H9 (cell line): ENCODE measurements at regions not wholly inside any gene's neighbourhood (a gene's known extent, or its start where the extent isn't known, plus 50 kb on each side); places are given as distances from the start of the nearest gene placed in this dataset.

Experiments used
- DNase-seq: peaks from one replicate; pipeline ENCODE4 v3.0.0-alpha.2; 2017
- H2AFZ ChIP-seq: one replicate; pipeline ENCODE4 v1.6.1; 2013; ENCODE audit warnings: mild to moderate bottlenecking, low read length, control low read depth, moderate library complexity
- H2AK5ac ChIP-seq: 2 replicates; pipeline ENCODE4 v1.6.1; 2013; ENCODE audit warnings: low read length, control low read depth, mixed read lengths; ENCODE audit not compliant: insufficient read length
- H2BK120ac ChIP-seq: one replicate; pipeline ENCODE4 v1.6.1; 2013; ENCODE audit warnings: low read depth, mild to moderate bottlenecking, low read length, control low read depth, inconsistent platforms; ENCODE audit not compliant: poor library complexity, severe bottlenecking
- H2BK12ac ChIP-seq: 2 replicates; pipeline ENCODE4 v1.6.1; 2013; ENCODE audit warnings: low read length, control low read depth, mixed read lengths, low read depth; ENCODE audit not compliant: insufficient read length
- H2BK15ac ChIP-seq: 2 replicates; pipeline ENCODE4 v1.6.1; 2013; ENCODE audit warnings: low read depth, low read length, control low read depth
- H2BK20ac ChIP-seq: one replicate; pipeline ENCODE4 v1.6.1; 2013; ENCODE audit warnings: low read depth, mild to moderate bottlenecking, low read length, control low read depth, inconsistent platforms; ENCODE audit not compliant: poor library complexity, severe bottlenecking
- H2BK5ac ChIP-seq: 2 replicates; pipeline ENCODE4 v1.6.1; 2013; ENCODE audit warnings: low read length, control low read depth, mixed read lengths; ENCODE audit not compliant: insufficient read length
- H3K14ac ChIP-seq: 2 replicates; pipeline ENCODE4 v1.6.1; 2013; ENCODE audit warnings: low read length, control low read depth; ENCODE audit not compliant: insufficient read depth
- H3K18ac ChIP-seq: 2 replicates; pipeline ENCODE4 v1.6.1; 2013; ENCODE audit warnings: low read depth, mild to moderate bottlenecking, mixed read lengths, low read length, control low read depth; ENCODE audit not compliant: insufficient read length
- H3K23ac ChIP-seq: 2 replicates; pipeline ENCODE4 v1.6.1; 2013; ENCODE audit warnings: low read length, control low read depth, mixed read lengths, low read depth; ENCODE audit not compliant: insufficient read length
- H3K23me2 ChIP-seq: 2 replicates; pipeline ENCODE4 v1.6.1; 2013; ENCODE audit warnings: low read depth, mild to moderate bottlenecking, mixed read lengths, low read length, control low read depth; ENCODE audit not compliant: insufficient read length, poor library complexity, severe bottlenecking
- H3K27ac ChIP-seq: 2 replicates; pipeline ENCODE4 v1.5.1; 2013; ENCODE audit warnings: low read length, control low read depth, mixed read lengths, low read depth; ENCODE audit not compliant: insufficient read length
- H3K27me3 ChIP-seq: 2 replicates; pipeline ENCODE4 v1.6.1; 2013; ENCODE audit warnings: low read length, control low read depth, inconsistent platforms; ENCODE audit not compliant: insufficient read depth
- H3K4ac ChIP-seq: 2 replicates; pipeline ENCODE4 v1.6.1; 2013; ENCODE audit warnings: low read depth, mild to moderate bottlenecking, control low read depth, inconsistent platforms, low read length, moderate library complexity
- H3K4me1 ChIP-seq: 2 replicates; pipeline ENCODE4 v1.6.1; 2013; ENCODE audit warnings: low read length, control low read depth, inconsistent platforms; ENCODE audit not compliant: insufficient read depth
- H3K4me2 ChIP-seq: 2 replicates; pipeline ENCODE4 v1.6.1; 2013; ENCODE audit warnings: low read length, control low read depth, mixed read lengths; ENCODE audit not compliant: insufficient read length, insufficient read depth
- H3K56ac ChIP-seq: 2 replicates; pipeline ENCODE4 v1.6.1; 2013; ENCODE audit warnings: low read depth, mild to moderate bottlenecking, mixed read lengths, low read length, control low read depth; ENCODE audit not compliant: insufficient read length
- H3K79me1 ChIP-seq: 2 replicates; pipeline ENCODE4 v1.6.1; 2013; ENCODE audit warnings: low read depth, mild to moderate bottlenecking, moderate library complexity, low read length, control low read depth, inconsistent platforms; ENCODE audit not compliant: insufficient read depth, poor library complexity, severe bottlenecking
- H3K79me2 ChIP-seq: 2 replicates; pipeline ENCODE4 v1.6.1; 2013; ENCODE audit warnings: low read length, control low read depth, inconsistent platforms; ENCODE audit not compliant: insufficient read depth
- H3K9ac ChIP-seq: 2 replicates; pipeline ENCODE4 v1.6.1; 2013; ENCODE audit warnings: low read length, control low read depth, mixed read lengths; ENCODE audit not compliant: insufficient read length; ENCODE audit errors: extremely low read depth
- H3K9me3 ChIP-seq: one replicate; pipeline ENCODE4 v1.6.1; 2013; ENCODE audit warnings: low read depth, low read length, inconsistent platforms; ENCODE audit not compliant: control insufficient read depth
- H3T11ph ChIP-seq: one replicate; pipeline ENCODE4 v1.6.1; 2013; ENCODE audit warnings: mild to moderate bottlenecking, low read length, control low read depth, inconsistent platforms
- H4K20me1 ChIP-seq: one replicate; pipeline ENCODE4 v1.6.1; 2013; ENCODE audit not compliant: control insufficient read depth, insufficient read length, insufficient read depth
- H4K5ac ChIP-seq: 2 replicates; pipeline ENCODE4 v1.6.1; 2013; ENCODE audit warnings: low read depth, mild to moderate bottlenecking, mixed read lengths, low read length, control low read depth; ENCODE audit not compliant: insufficient read length
- H4K8ac ChIP-seq: replicated peaks from 2 replicates; pipeline ENCODE4 v1.6.1; 2013; ENCODE audit warnings: low read length, control low read depth, mixed read lengths, low read depth; ENCODE audit not compliant: insufficient read length
- H4K91ac ChIP-seq: 2 replicates; pipeline ENCODE4 v1.6.1; 2013; ENCODE audit warnings: low read depth, mild to moderate bottlenecking, moderate library complexity, mixed read lengths, low read length, control low read depth; ENCODE audit not compliant: insufficient read length
- H3K27ac Mint-ChIP-seq, 3 experiments: 2 replicates in 2 of 3; 3 replicates in 1 of 3; pipeline ENCODE4 v1.8.0; 2020 to 2021; ENCODE audit warnings: mixed read lengths in 3 of 3, mild to moderate bottlenecking in 1 of 3, moderate library complexity in 1 of 3
- H3K27me3 Mint-ChIP-seq: 2 replicates; pipeline ENCODE4 v1.8.0; 2021; ENCODE audit warnings: low read depth, mild to moderate bottlenecking, moderate library complexity, mixed read lengths
- H3K36me3 Mint-ChIP-seq, 3 experiments: 2 replicates in 2 of 3; 3 replicates in 1 of 3; pipeline ENCODE4 v1.8.0; 2020 to 2021; ENCODE audit warnings: low read depth in 3 of 3, mixed read lengths in 3 of 3; ENCODE audit not compliant: insufficient read depth in 1 of 3
- H3K4me1 Mint-ChIP-seq, 2 experiments: 2 replicates each; pipeline ENCODE4 v1.8.0; 2020; ENCODE audit warnings: mixed read lengths in 2 of 2
- H3K4me3 Mint-ChIP-seq, 2 experiments: 2 replicates in 1 of 2; 3 replicates in 1 of 2; pipeline ENCODE4 v1.8.0; 2020 to 2021; ENCODE audit warnings: mild to moderate bottlenecking in 2 of 2, mixed read lengths in 2 of 2, moderate library complexity in 1 of 2
- H3K9me3 Mint-ChIP-seq, 2 experiments: 2 replicates in 1 of 2; 3 replicates in 1 of 2; pipeline ENCODE4 v1.8.0; 2020; ENCODE audit warnings: mild to moderate bottlenecking in 2 of 2, mixed read lengths in 2 of 2, moderate library complexity in 1 of 2
- WGBS: extraction: QIAGEN DNeasy Blood & Tissue Kit; methylation state at CpG from one replicate; pipeline ENCODE4 v1.1.7; 2013; ENCODE audit warnings: missing lambda C conversion rate, low lambda C conversion rate, mixed read lengths; ENCODE audit not compliant: insufficient read length; ENCODE audit errors: extremely low coverage; 5-methylcytosine and 5-hydroxymethylcytosine counted together
- TF ChIP-seq, protein P1 (sequence below): fragments of 200-600 bp; sonication (generic); conservative IDR thresholded peaks from 3 replicates; pipeline ENCODE4 v1.8.0; 2021; ENCODE audit warnings: antibody characterized with exemption, mild to moderate bottlenecking

DNA sequence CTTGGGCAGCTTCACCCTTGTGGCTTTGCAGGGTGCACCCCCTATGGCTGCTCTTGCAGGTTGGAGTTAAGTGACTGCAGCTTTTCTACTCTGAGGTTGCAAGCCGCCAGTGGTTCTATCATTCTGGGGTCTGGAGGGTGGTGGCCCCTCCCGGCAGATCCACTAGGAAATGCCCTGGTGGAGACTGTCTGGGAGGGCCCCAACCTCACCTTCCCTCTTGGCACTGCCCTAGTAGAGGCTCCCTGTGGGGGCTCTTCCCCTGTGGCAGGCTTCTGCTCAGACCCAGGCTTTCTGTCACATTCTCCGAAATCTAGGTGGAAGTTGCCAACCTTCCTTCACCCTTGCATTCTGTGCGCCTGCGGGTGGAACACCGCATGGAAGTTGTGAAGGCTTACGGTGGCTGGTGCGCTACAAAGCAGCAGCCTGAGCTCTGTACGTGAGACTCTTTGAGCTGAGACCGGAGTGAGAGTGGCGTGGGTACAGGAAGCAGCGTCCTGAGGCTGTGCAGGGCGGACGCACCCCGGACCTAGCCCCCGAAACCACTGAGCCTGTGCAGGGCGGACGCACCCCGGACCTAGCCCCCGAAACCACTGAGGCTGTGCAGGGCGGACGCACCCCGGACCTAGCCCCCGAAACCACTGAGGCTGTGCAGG, 626.7 kb upstream of the FRG1 start:
- H3T11ph ChIP-seq = no peak overlapping the region
- H3K18ac ChIP-seq = no peak overlapping the region
- no peak overlapping the region for H3K56ac ChIP-seq
- no peak overlapping the region for H3K14ac ChIP-seq
- no peak overlapping the region for H2BK15ac ChIP-seq
- H2BK5ac ChIP-seq = no peak overlapping the region
- H2AK5ac ChIP-seq = no peak overlapping the region
- WGBS = no CpG with 5 or more reads among the region's 24 CpGs
- no peak overlapping the region for H2BK20ac ChIP-seq
- no peak overlapping the region for H3K9ac ChIP-seq
- no peaks in the 10 kb centered on the region for H3K9me3 ChIP-seq
- no peak overlapping the region for H3K4ac ChIP-seq
- H3K27ac ChIP-seq = no peak overlapping the region
- Mint-ChIP-seq H3K27ac (no peak overlapping the region), H3K4me1 (no peaks in the 10 kb centered on the region), H3K27me3 (peaks cover 28% of the 10 kb centered on the region), H3K9me3 (peaks cover 31 to 75% of the 10 kb centered on the region in 2 experiments), H3K4me3 (no peak overlapping the region), H3K36me3 (peaks cover 0 to 6% (median 3%) of the 10 kb centered on the region in 3 experiments; a peak in 5 of 7 replicates)
- peaks cover 2% of the 10 kb centered on the region for H4K20me1 ChIP-seq
- no peaks in the 10 kb centered on the region for H3K79me2 ChIP-seq
- H4K5ac ChIP-seq = no peak overlapping the region
- H3K4me2 ChIP-seq = no peak overlapping the region
- no peak overlapping the region for H4K8ac ChIP-seq
- no peak for DNase-seq
- no peak overlapping the region for H2AFZ ChIP-seq
- H3K23ac ChIP-seq = no peak overlapping the region
- TF ChIP-seq, protein P1, sequence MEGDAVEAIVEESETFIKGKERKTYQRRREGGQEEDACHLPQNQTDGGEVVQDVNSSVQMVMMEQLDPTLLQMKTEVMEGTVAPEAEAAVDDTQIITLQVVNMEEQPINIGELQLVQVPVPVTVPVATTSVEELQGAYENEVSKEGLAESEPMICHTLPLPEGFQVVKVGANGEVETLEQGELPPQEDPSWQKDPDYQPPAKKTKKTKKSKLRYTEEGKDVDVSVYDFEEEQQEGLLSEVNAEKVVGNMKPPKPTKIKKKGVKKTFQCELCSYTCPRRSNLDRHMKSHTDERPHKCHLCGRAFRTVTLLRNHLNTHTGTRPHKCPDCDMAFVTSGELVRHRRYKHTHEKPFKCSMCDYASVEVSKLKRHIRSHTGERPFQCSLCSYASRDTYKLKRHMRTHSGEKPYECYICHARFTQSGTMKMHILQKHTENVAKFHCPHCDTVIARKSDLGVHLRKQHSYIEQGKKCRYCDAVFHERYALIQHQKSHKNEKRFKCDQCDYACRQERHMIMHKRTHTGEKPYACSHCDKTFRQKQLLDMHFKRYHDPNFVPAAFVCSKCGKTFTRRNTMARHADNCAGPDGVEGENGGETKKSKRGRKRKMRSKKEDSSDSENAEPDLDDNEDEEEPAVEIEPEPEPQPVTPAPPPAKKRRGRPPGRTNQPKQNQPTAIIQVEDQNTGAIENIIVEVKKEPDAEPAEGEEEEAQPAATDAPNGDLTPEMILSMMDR = no peak
- H3K23me2 ChIP-seq = no peaks in the 10 kb centered on the region
- no peaks in the 10 kb centered on the region; the same call in 1 of the 2 replicates for H3K27me3 ChIP-seq
- no peaks in the 10 kb centered on the region for H3K79me1 ChIP-seq
- H2BK120ac ChIP-seq = no peak overlapping the region
- no peak overlapping the region for H4K91ac ChIP-seq
- no peaks in the 10 kb centered on the region for H3K4me1 ChIP-seq
- no peak overlapping the region for H2BK12ac ChIP-seq
